Endothelial cell of umbilical vein (primary cell): ENCODE measurements at regions not wholly inside any gene's neighbourhood (a gene's known extent, or its start where the extent isn't known, plus 50 kb on each side); places are given as distances from the start of the nearest gene placed in this dataset.
A peak's percentile ranks its signal among the peaks of the same experiment; 100 is the strongest.

Experiments used
- BruUV-seq: library from RNA; stranded (reverse); fragments of 400-500 nt; replicated peaks from 2 replicates; lab custom pipeline; 2021; lab: Mats Ljungman, UMichigan
- CTCF ChIA-PET: fragments of 300-600, 350-600 bp; sonication (Branson Sonifier 250); formaldehyde crosslinking; loops from one replicate; lab custom pipeline; 2021; ENCODE audit warnings: antibody characterized with exemption, inconsistent platforms; lab: Charles Lee
- POLR2A ChIA-PET: fragments of 300-600, 350-600 bp; sonication (Branson Sonifier 250); formaldehyde crosslinking; loops from one replicate; lab custom pipeline; 2021; ENCODE audit warnings: antibody characterized with exemption, inconsistent platforms; lab: Charles Lee
- DNase-seq: peaks from one replicate; pipeline ENCODE4 v3.0.0-alpha.2; 2011; ENCODE audit warnings: low read depth, low spot score
- FAIRE-seq: peaks from 2 replicates; lab custom pipeline; 2011; peaks lifted over from hg19 to GRCh38; lab: Jason Lieb, UNC
- H2AFZ ChIP-seq: 2 replicates; pipeline ENCODE4 v1.6.0; 2012; ENCODE audit warnings: low read depth, low read length, control low read depth, inconsistent platforms
- H3K27ac ChIP-seq: 2 replicates; pipeline ENCODE4 v1.5.1; 2011; ENCODE audit warnings: low read depth, mild to moderate bottlenecking, control low read depth, low read length, moderate library complexity; ENCODE audit not compliant: insufficient read depth
- H3K27me3 ChIP-seq, 2 experiments: 2 replicates each; pipeline versions ENCODE4 v1.6.0 to v1.6.1; 2011; ENCODE audit warnings: low read length in 2 of 2, mixed read lengths in 1 of 2; ENCODE audit not compliant: control insufficient read depth in 2 of 2, insufficient read depth in 2 of 2
- H3K36me3 ChIP-seq, 2 experiments: 2 replicates in 1 of 2; 3 replicates in 1 of 2; pipeline ENCODE4 v1.5.1; 2011; ENCODE audit warnings: low read length in 2 of 2, mild to moderate bottlenecking in 1 of 2, moderate library complexity in 1 of 2; ENCODE audit not compliant: control insufficient read depth in 2 of 2, insufficient read depth in 2 of 2; ENCODE audit errors: extremely low read depth in 1 of 2
- H3K4me1 ChIP-seq: 3 replicates; pipeline ENCODE4 v1.5.1; 2011; ENCODE audit warnings: mild to moderate bottlenecking, low read length; ENCODE audit not compliant: control insufficient read depth, insufficient read depth; ENCODE audit errors: extremely low read depth
- H3K4me2 ChIP-seq: 2 replicates; pipeline ENCODE4 v1.6.1; 2011; ENCODE audit warnings: low read length, control low read depth, mixed read lengths; ENCODE audit not compliant: insufficient read depth
- H3K4me3 ChIP-seq, 3 experiments: fragments of 200-600 bp in 1 of 3; sonication (generic), shearing (Covaris generic) in 1 of 3; replicated peaks in 1 of 3; 2 replicates each; pipeline ENCODE4 v1.5.1; 2011 to 2016; ENCODE audit warnings: control low read depth in 3 of 3, low read length in 3 of 3, mild to moderate bottlenecking in 2 of 3, inconsistent platforms in 1 of 3, low read depth in 1 of 3, moderate library complexity in 1 of 3; ENCODE audit not compliant: insufficient read depth in 1 of 3
- H3K79me2 ChIP-seq: 2 replicates; pipeline ENCODE4 v1.6.0; 2012; ENCODE audit warnings: low read length, inconsistent platforms; ENCODE audit not compliant: control insufficient read depth, insufficient read depth
- H3K9ac ChIP-seq: replicated peaks from 2 replicates; pipeline ENCODE3; 2011; ENCODE audit warnings: low read length, control low read depth; ENCODE audit not compliant: insufficient read depth; ENCODE audit errors: extremely low read depth
- H3K9me1 ChIP-seq: replicated peaks from 3 replicates; pipeline ENCODE4 v1.6.0; 2011; ENCODE audit warnings: mild to moderate bottlenecking, low read length; ENCODE audit not compliant: control insufficient read depth, insufficient read depth; ENCODE audit errors: extremely low read depth
- H3K9me3 ChIP-seq: replicated peaks from 2 replicates; pipeline ENCODE4 v1.5.1; 2012; ENCODE audit warnings: low read length, inconsistent platforms; ENCODE audit not compliant: control insufficient read depth, insufficient read depth
- H4K20me1 ChIP-seq: replicated peaks from 2 replicates; pipeline ENCODE3; 2011; ENCODE audit warnings: mild to moderate bottlenecking, low read length; ENCODE audit not compliant: control insufficient read depth, insufficient read depth; ENCODE audit errors: extremely low read depth
- FOS ChIP-seq: IDR thresholded peaks from 2 replicates; pipeline ENCODE4 v1.6.1; 2011; ENCODE audit warnings: mild to moderate bottlenecking, low read length, moderate library complexity, borderline replicate concordance; ENCODE audit not compliant: insufficient read depth
- GATA2 ChIP-seq: IDR thresholded peaks from 2 replicates; pipeline ENCODE4 v1.7.0; 2011; ENCODE audit warnings: low read depth, mild to moderate bottlenecking, moderate library complexity, mixed read lengths, low read length; ENCODE audit not compliant: insufficient read length, insufficient read depth
- JUN ChIP-seq: IDR thresholded peaks from 2 replicates; pipeline ENCODE4 v1.6.1; 2011; ENCODE audit warnings: borderline replicate concordance, low read depth; ENCODE audit not compliant: insufficient read length, insufficient read depth
- MAX ChIP-seq: IDR thresholded peaks from 2 replicates; pipeline ENCODE4 v1.6.1; 2011; ENCODE audit not compliant: insufficient read depth, insufficient read length
- MYC ChIP-seq: IDR thresholded peaks from one replicate; pipeline ENCODE4 v1.6.1; 2011; ENCODE audit warnings: mild to moderate bottlenecking, low read depth, low read length
- POLR2A ChIP-seq: IDR thresholded peaks from 2 replicates; pipeline ENCODE4 v1.6.1; 2012; ENCODE audit warnings: low read depth, mild to moderate bottlenecking, control low read depth, low read length
- POLR2AphosphoS5 ChIP-seq: IDR thresholded peaks from 2 replicates; pipeline ENCODE4 v1.6.1; 2012; ENCODE audit warnings: low read depth, mild to moderate bottlenecking, control low read depth, low read length, moderate library complexity; ENCODE audit not compliant: insufficient read depth
- dilution Hi-C: fragments of 300-500 bp; cut with MboI; formaldehyde crosslinking; loops from one replicate; pipeline ENCODE4 v1.15.0; 2019; ENCODE audit warnings: low sequenced_read_pairs; ENCODE audit not compliant: extremely low pct_ligation_motif_present
- intact Hi-C: fragments of 100-400 bp; cut with micrococcal nuclease; formaldehyde crosslinking; loops from one replicate; pipeline ENCODE4 v1.10.0; 2022

GRCh38 chr1:116825720-116826438 is 71.6 kb downstream of the CD2 start:
- Histone ChIP-seq H3K4me2 (no peak overlapping the region), H3K4me3 (no peak overlapping the region), H3K9me3 (no peaks in the 10 kb centered on the region), H4K20me1 (no peaks in the 10 kb centered on the region), H3K27ac (no peak overlapping the region), H3K4me1 (peaks cover 5% of the 10 kb centered on the region), H2AFZ (no peak overlapping the region), H3K79me2 (no peaks in the 10 kb centered on the region), H3K36me3 (no peaks in the 10 kb centered on the region), H3K9ac (no peak overlapping the region), H3K27me3 (peaks cover 0 to 1% of the 10 kb centered on the region in 2 experiments), H3K9me1 (no peaks in the 10 kb centered on the region)
- dilution Hi-C loops, result no loop called here
- no peak for TF ChIP-seq MYC
- no peak for TF ChIP-seq POLR2AphosphoS5
- TF ChIP-seq POLR2A, result no peak
- CTCF ChIA-PET, result interaction anchor here (0.9 kb wide), 1 partner anchor 13 kb away, joined by 3 read pairs; no protein-coding TSS in a partner anchor
- no peak for DNase-seq
- intact Hi-C loops, result no loop called here
- POLR2A ChIA-PET, result no interaction called here
- BruUV-seq, result no TSS peak
- no peak for FAIRE-seq

- no TSS peak for BruUV-seq
These were observed 72.8 kb downstream of the CD2 start for GRCh38 chr1:116826818-116827606.

More at GRCh38 chr1:116826818-116827606, 72.8 kb downstream of the CD2 start:
- no peaks in the 10 kb centered on the region for H3K36me3 ChIP-seq
- intact Hi-C loops, result no loop called here
- peaks cover 1 to 2% of the 10 kb centered on the region in 2 experiments for H3K27me3 ChIP-seq
- H3K9ac ChIP-seq, result no peak overlapping the region
- no peak overlapping the region for H3K27ac ChIP-seq
- POLR2A ChIA-PET, result interaction anchor here (0.6 kb wide), 1 partner anchor 22 kb away, joined by 6 read pairs; no protein-coding TSS in a partner anchor
- H3K79me2 ChIP-seq, result no peaks in the 10 kb centered on the region
- H3K4me1 ChIP-seq, result peaks cover 5% of the 10 kb centered on the region
- CTCF ChIA-PET, result interaction anchor here (0.8 to 1.2 kb wide), 2 partner anchors 51 to 55 kb away, joined by 3 read pairs; no protein-coding TSS in a partner anchor
- no peaks in the 10 kb centered on the region for H3K9me3 ChIP-seq
- no peaks in the 10 kb centered on the region for H4K20me1 ChIP-seq
- dilution Hi-C loops, result no loop called here
- no peak overlapping the region for H2AFZ ChIP-seq
- no peak for FAIRE-seq
- no peak overlapping the region for H3K4me2 ChIP-seq
- TF ChIP-seq GATA2 (peak; percentile 32), JUN (peak; percentile 58), POLR2AphosphoS5 (no peak), FOS (peak; percentile 61), POLR2A (no peak), MAX (no peak), MYC (no peak)
- no peak overlapping the region for H3K4me3 ChIP-seq
- H3K9me1 ChIP-seq, result no peaks in the 10 kb centered on the region
- peak; percentile 17 for DNase-seq
